ENCODE measurements at regions not wholly inside any gene's neighbourhood (a gene's known extent, or its start where the extent isn't known, plus 50 kb on each side); places are given as distances from the start of the nearest gene placed in this dataset.

DNA sequence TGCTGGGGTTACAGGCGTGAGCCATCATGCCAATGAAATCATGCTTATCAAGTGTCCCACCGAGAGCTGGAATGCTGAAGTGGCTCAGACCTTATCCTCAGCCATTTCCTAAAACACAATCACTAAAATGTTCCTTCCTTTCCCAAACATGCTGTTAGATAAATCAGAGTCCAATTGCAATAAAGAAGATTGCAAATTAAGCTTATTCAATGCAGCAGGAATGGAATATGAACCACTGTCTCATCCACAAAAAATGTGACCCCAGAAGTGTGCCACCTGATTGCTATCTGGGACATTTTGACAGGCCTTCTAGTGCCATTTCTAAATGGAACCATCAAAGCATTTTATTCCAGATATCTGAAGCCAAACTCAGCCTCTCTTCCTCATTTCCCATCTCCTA lies 205.5 kb upstream of the CDH11 start:
- in situ Hi-C loops (cut with HindIII; ENCODE audit: extremely low pct_ligation_motif_present, low pct_unique_long_range_greater_than_20kb), result no loop called here
- Histone ChIP-seq H3K27me3 (ENCODE audit: control insufficient read depth in 1 of 2, insufficient read depth in 2 of 2, low read length in 2 of 2) (no peaks in the 10 kb centered on the region), H4K20me1 (ENCODE audit: insufficient read depth, low read length) (no peaks in the 10 kb centered on the region), H3K79me2 (ENCODE audit: insufficient read depth, low read length) (no peaks in the 10 kb centered on the region), H3K9me3 (ENCODE audit: low read length) (peaks cover 1% of the 10 kb centered on the region; the same call in 1 of the 2 replicates), H3K27ac (ENCODE audit: extremely low read length, insufficient read depth, low read length) (no peak overlapping the region), H3K4me1 (ENCODE audit: insufficient read depth, low read length) (no peaks in the 10 kb centered on the region), H3K9ac (ENCODE audit: insufficient read depth, low read depth, low read length) (no peak overlapping the region), H2AFZ (ENCODE audit: low read length) (no peak overlapping the region), H3K36me3 (replicated peaks in 1 of 2; ENCODE audit: control insufficient read depth in 1 of 2, insufficient read depth in 2 of 2, low read length in 2 of 2) (no peaks in the 10 kb centered on the region), H3K4me2 (ENCODE audit: low read depth, low read length) (no peak overlapping the region), H3K4me3 (replicated peaks in 1 of 3; ENCODE audit: insufficient read depth in 1 of 3, low read depth in 2 of 3, low read length in 3 of 3) (no peak overlapping the region)
- TF ChIP-seq ZNF431 (CRISPR knock-in tag; IDR thresholded peaks at IDR 0.05; ENCODE audit: borderline replicate concordance, low read depth), result no peak
- TF ChIP-seq MTA3 (CRISPR knock-in tag; IDR thresholded peaks at IDR 0.05), result no peak
- no peak for TF ChIP-seq ZNF12 (CRISPR knock-in tag; IDR thresholded peaks at IDR 0.05)
- no peak for TF ChIP-seq MIER3 (CRISPR knock-in tag; IDR thresholded peaks at IDR 0.05; ENCODE audit: borderline replicate concordance)
- no peak for TF ChIP-seq ZNF878 (CRISPR knock-in tag; IDR thresholded peaks at IDR 0.05)
- TF ChIP-seq GATAD1 (CRISPR knock-in tag; IDR thresholded peaks at IDR 0.05), result no peak
- CTCF ChIA-PET (ENCODE audit: low intra/inter-chr PET ratio, low total read pairs), result no interaction called here
- DNase-seq (ENCODE audit: low spot score) (no peak), ATAC-seq (no peak), FAIRE-seq (no peak)
- POLR2A ChIA-PET, result no interaction called here
- no TSS peak for BruUV-seq (replicated peaks)
- 0% methylated on average over 2 of the region's 2 CpGs for WGBS (ENCODE audit: low lambda C conversion rate)
- intact Hi-C loops (cut with micrococcal nuclease; ENCODE audit: unreplicated experiment), result no loop called here

DNA sequence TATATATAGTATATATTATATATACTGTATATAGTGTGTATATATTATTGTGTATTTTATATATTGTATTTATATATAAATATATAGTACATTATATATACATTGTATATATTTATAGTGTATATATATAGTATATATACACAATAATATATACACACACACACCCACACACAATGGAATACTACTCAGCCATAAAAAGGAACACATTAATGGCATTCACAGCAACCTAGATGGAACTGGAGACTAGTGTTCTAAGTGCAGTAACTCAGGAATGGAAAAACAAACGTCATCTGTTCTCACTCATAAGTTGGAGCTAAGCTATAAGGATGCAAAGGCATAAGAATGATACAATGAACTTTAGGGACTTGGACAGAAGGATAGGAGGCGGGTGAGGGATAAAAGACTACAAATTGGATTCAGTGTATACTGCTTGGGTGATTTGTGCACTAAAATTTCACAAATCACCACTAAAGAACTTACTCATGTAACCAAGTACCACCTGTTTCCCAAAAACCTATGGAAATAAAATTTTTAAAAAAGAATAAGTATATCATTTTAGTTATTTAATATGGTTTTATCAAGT lies 201.9 kb upstream of the CDH11 start:
- no peaks in the 10 kb centered on the region for H4K20me1 ChIP-seq (ENCODE audit: insufficient read depth, low read length)
- 9% methylated on average over 2 of the region's 2 CpGs for WGBS (ENCODE audit: low lambda C conversion rate)
- H3K4me2 ChIP-seq (ENCODE audit: low read depth, low read length), result no peak overlapping the region
- no peak for DNase-seq (ENCODE audit: low spot score)
- POLR2A ChIA-PET, result no interaction called here
- no peaks in the 10 kb centered on the region for H3K4me1 ChIP-seq (ENCODE audit: insufficient read depth, low read length)
- no peak overlapping the region for H3K27ac ChIP-seq (ENCODE audit: extremely low read length, insufficient read depth, low read length)
- H3K27me3 ChIP-seq (ENCODE audit: control insufficient read depth in 1 of 2, insufficient read depth in 2 of 2, low read length in 2 of 2), result no peaks in the 10 kb centered on the region
- H3K36me3 ChIP-seq (replicated peaks in 1 of 2; ENCODE audit: control insufficient read depth in 1 of 2, insufficient read depth in 2 of 2, low read length in 2 of 2), result no peaks in the 10 kb centered on the region
- CTCF ChIA-PET (ENCODE audit: low intra/inter-chr PET ratio, low total read pairs), result no interaction called here
- no peak overlapping the region for H3K9ac ChIP-seq (ENCODE audit: insufficient read depth, low read depth, low read length)
- no peaks in the 10 kb centered on the region for H3K9me3 ChIP-seq (ENCODE audit: low read length)
- FAIRE-seq, result no peak
- in situ Hi-C loops (cut with HindIII; ENCODE audit: extremely low pct_ligation_motif_present, low pct_unique_long_range_greater_than_20kb), result no loop called here
- intact Hi-C loops (cut with micrococcal nuclease; ENCODE audit: unreplicated experiment), result no loop called here
- no peaks in the 10 kb centered on the region for H3K79me2 ChIP-seq (ENCODE audit: insufficient read depth, low read length)
- no TSS peak for BruUV-seq (replicated peaks)
- ATAC-seq, result no peak
- no peak overlapping the region for H2AFZ ChIP-seq (ENCODE audit: low read length)
- H3K4me3 ChIP-seq (replicated peaks in 1 of 3; ENCODE audit: insufficient read depth in 1 of 3, low read depth in 2 of 3, low read length in 3 of 3), result no peak overlapping the region
- TF ChIP-seq, protein P1, sequence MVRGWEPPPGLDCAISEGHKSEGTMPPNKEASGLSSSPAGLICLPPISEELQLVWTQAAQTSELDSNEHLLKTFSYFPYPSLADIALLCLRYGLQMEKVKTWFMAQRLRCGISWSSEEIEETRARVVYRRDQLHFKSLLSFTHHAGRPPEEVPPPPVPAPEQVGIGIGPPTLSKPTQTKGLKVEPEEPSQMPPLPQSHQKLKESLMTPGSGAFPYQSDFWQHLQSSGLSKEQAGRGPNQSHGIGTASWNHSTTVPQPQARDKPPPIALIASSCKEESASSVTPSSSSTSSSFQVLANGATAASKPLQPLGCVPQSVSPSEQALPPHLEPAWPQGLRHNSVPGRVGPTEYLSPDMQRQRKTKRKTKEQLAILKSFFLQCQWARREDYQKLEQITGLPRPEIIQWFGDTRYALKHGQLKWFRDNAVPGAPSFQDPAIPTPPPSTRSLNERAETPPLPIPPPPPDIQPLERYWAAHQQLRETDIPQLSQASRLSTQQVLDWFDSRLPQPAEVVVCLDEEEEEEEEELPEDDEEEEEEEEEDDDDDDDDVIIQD (CRISPR knock-in tag; IDR thresholded peaks at IDR 0.05; ENCODE audit: low read depth), result no peak
- TF ChIP-seq, protein P2, sequence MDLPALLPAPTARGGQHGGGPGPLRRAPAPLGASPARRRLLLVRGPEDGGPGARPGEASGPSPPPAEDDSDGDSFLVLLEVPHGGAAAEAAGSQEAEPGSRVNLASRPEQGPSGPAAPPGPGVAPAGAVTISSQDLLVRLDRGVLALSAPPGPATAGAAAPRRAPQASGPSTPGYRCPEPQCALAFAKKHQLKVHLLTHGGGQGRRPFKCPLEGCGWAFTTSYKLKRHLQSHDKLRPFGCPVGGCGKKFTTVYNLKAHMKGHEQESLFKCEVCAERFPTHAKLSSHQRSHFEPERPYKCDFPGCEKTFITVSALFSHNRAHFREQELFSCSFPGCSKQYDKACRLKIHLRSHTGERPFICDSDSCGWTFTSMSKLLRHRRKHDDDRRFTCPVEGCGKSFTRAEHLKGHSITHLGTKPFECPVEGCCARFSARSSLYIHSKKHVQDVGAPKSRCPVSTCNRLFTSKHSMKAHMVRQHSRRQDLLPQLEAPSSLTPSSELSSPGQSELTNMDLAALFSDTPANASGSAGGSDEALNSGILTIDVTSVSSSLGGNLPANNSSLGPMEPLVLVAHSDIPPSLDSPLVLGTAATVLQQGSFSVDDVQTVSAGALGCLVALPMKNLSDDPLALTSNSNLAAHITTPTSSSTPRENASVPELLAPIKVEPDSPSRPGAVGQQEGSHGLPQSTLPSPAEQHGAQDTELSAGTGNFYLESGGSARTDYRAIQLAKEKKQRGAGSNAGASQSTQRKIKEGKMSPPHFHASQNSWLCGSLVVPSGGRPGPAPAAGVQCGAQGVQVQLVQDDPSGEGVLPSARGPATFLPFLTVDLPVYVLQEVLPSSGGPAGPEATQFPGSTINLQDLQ (CRISPR knock-in tag; IDR thresholded peaks at IDR 0.05), result no peak
- no peak for TF ChIP-seq FOXK2 (IDR thresholded peaks at IDR 0.05)
- TF ChIP-seq SNRNP70 (IDR thresholded peaks at IDR 0.05; ENCODE audit: low read depth, low read length), result no peak
- TF ChIP-seq ZNF644 (CRISPR knock-in tag; IDR thresholded peaks at IDR 0.05; ENCODE audit: low read depth), result no peak
- TF ChIP-seq ZSCAN21 (CRISPR knock-in tag; IDR thresholded peaks at IDR 0.05; ENCODE audit: borderline replicate concordance), result no peak
- TF ChIP-seq PHF8 (CRISPR knock-in tag; IDR thresholded peaks at IDR 0.05), result no peak
- TF ChIP-seq ZNF773 (CRISPR knock-in tag; IDR thresholded peaks at IDR 0.05; ENCODE audit: borderline replicate concordance), result no peak
- TF ChIP-seq THYN1 (CRISPR knock-in tag; IDR thresholded peaks at IDR 0.05; ENCODE audit: borderline replicate concordance, low read depth), result no peak
- TF ChIP-seq ZNF619 (CRISPR knock-in tag; IDR thresholded peaks at IDR 0.05), result no peak
- TF ChIP-seq ZNF335 (CRISPR knock-in tag; IDR thresholded peaks at IDR 0.05), result no peak
- no peak for TF ChIP-seq RAD21 (CRISPR knock-in tag; IDR thresholded peaks at IDR 0.05)
